Activated CD8-positive, alpha-beta T cell treated with anti-CD3 and anti-CD28 coated beads, Interleukin-2, amount 10 ng/mL, durations not matched to agents 7 days and 5 days (primary cell): ENCODE measurements at regions not wholly inside any gene's neighbourhood (a gene's known extent, or its start where the extent isn't known, plus 50 kb on each side); places are given as distances from the start of the nearest gene placed in this dataset.
A peak's percentile ranks its signal among the peaks of the same experiment; 100 is the strongest.
"Not testable (repeated sequence)": the region's sequence is repeated elsewhere in the genome, so short reads cannot be mapped to it uniquely, and the experiment has no call there.

Experiments
- ATAC-seq: fragments of 150-1000 bp; cut with Tn5 transposase; one replicate; pipeline ENCODE4 v1.10.0; 2021; ENCODE audit warnings: moderate library complexity
- CTCF ChIA-PET: fragments of 350-600 bp; sonication (Branson Sonifier 250); formaldehyde crosslinking; loops from one replicate; lab custom pipeline; 2021; ENCODE audit warnings: antibody characterized with exemption; lab: Charles Lee
- POLR2A ChIA-PET: fragments of 350-600 bp; sonication (Branson Sonifier 250); formaldehyde crosslinking; loops from one replicate; lab custom pipeline; 2021; ENCODE audit warnings: antibody characterized with exemption; lab: Charles Lee
- DNase-seq: peaks from one replicate; pipeline ENCODE4 v3.0.0-alpha.2; 2020
- H3K27ac Mint-ChIP-seq: one replicate; pipeline ENCODE4 v1.8.0; 2021; ENCODE audit warnings: mild to moderate bottlenecking, mixed read lengths
- H3K27me3 Mint-ChIP-seq: one replicate; pipeline ENCODE4 v1.8.0; 2021; ENCODE audit warnings: low read depth, mixed read lengths
- H3K36me3 Mint-ChIP-seq: one replicate; pipeline ENCODE4 v1.8.0; 2021; ENCODE audit warnings: low read depth, mixed read lengths
- H3K4me1 Mint-ChIP-seq: one replicate; pipeline ENCODE4 v1.8.0; 2021; ENCODE audit warnings: low read depth, mixed read lengths
- H3K4me3 Mint-ChIP-seq: one replicate; pipeline ENCODE4 v1.8.0; 2021; ENCODE audit warnings: mild to moderate bottlenecking, mixed read lengths
- H3K9me3 Mint-ChIP-seq: one replicate; pipeline ENCODE4 v1.8.0; 2022; ENCODE audit warnings: mixed read lengths; ENCODE audit not compliant: insufficient read depth

GRCh38 chr21:31787691-31788090 lies 55.8 kb upstream of the SCAF4 start:
- POLR2A ChIA-PET, DNase-seq, CTCF ChIA-PET, H3K27me3 Mint-ChIP-seq, H3K9me3 Mint-ChIP-seq, ATAC-seq, H3K4me1 Mint-ChIP-seq, H3K27ac Mint-ChIP-seq, H3K36me3 Mint-ChIP-seq, H3K4me3 Mint-ChIP-seq: not testable (repeated sequence)

GRCh38 chr21:31786164-31786920 lies 54.4 kb upstream of the SCAF4 start:
- H3K4me1 Mint-ChIP-seq: no peaks in the 10 kb centered on the region
- ChIA-PET POLR2A (no interaction called here), CTCF (interaction anchor here (0.9 to 1.8 kb wide), 6 partner anchors 8 to 472 kb away, joined by 3 to 7 read pairs (median 4); no protein-coding TSS in a partner anchor)
- DNase-seq (no peak), ATAC-seq (no peak)
- no peak overlapping the region for H3K4me3 Mint-ChIP-seq
- no peak overlapping the region for H3K27ac Mint-ChIP-seq
- H3K9me3 Mint-ChIP-seq: no peaks in the 10 kb centered on the region
- H3K36me3 Mint-ChIP-seq: no peaks in the 10 kb centered on the region
- peaks cover 5% of the 10 kb centered on the region for H3K27me3 Mint-ChIP-seq

GRCh38 chr21:31785237-31786163 lies 53.6 kb upstream of the SCAF4 start:
- H3K4me3 Mint-ChIP-seq, ATAC-seq, H3K36me3 Mint-ChIP-seq, POLR2A ChIA-PET, H3K27ac Mint-ChIP-seq, H3K4me1 Mint-ChIP-seq, H3K27me3 Mint-ChIP-seq, H3K9me3 Mint-ChIP-seq: not testable (repeated sequence)
- DNase-seq: peak; percentile 70
- CTCF ChIA-PET: interaction anchor here (0.9 to 1.8 kb wide), 6 partner anchors 9 to 472 kb away, joined by 3 to 7 read pairs (median 4); no protein-coding TSS in a partner anchor

- H3K4me3 Mint-ChIP-seq: no peak overlapping the region
- no peak for ATAC-seq
- ChIA-PET POLR2A (no interaction called here), CTCF (no interaction called here)
- no peaks in the 10 kb centered on the region for H3K36me3 Mint-ChIP-seq
- H3K9me3 Mint-ChIP-seq: no peaks in the 10 kb centered on the region
- H3K4me1 Mint-ChIP-seq: no peaks in the 10 kb centered on the region
- no peak overlapping the region for H3K27ac Mint-ChIP-seq
- DNase-seq: no peak
- peaks cover 5% of the 10 kb centered on the region for H3K27me3 Mint-ChIP-seq
Measured at GRCh38 chr21:31781737-31782136, 49.8 kb upstream of the SCAF4 start.
